ENCODE measurements at regions not wholly inside any gene's neighbourhood (a gene's known extent, or its start where the extent isn't known, plus 50 kb on each side); places are given as distances from the start of the nearest gene placed in this dataset.

GRCh38 chr17:34527908-34528470 lies 51.4 kb upstream of the TMEM132E start:
- no peak for DNase-seq

- no peak for DNase-seq
Observed at GRCh38 chr17:34527136-34527907, 52.1 kb upstream of the TMEM132E start.

- DNase-seq: no peak
Observed at GRCh38 chr17:34525651-34526050, 53.7 kb upstream of the TMEM132E start.

GRCh38 chr17:34521955-34522354 lies 57.4 kb upstream of the TMEM132E start:
- DNase-seq: no peak

GRCh38 chr17:34519282-34519681 lies 60.1 kb upstream of the TMEM132E start:
- no peak for DNase-seq

GRCh38 chr17:34517406-34517805 lies 62.0 kb upstream of the TMEM132E start:
- no peak for DNase-seq

- DNase-seq: no peak
Observed at GRCh38 chr17:34511931-34512330, 67.5 kb upstream of the TMEM132E start.

- no peak for DNase-seq
Observed at GRCh38 chr17:34511265-34511664, 68.1 kb upstream of the TMEM132E start.

GRCh38 chr17:34504814-34505484 lies 74.4 kb upstream of the TMEM132E start:
- no peak for DNase-seq

- no peak for DNase-seq
Observed at GRCh38 chr17:34503528-34504195, 75.7 kb upstream of the TMEM132E start.

GRCh38 chr17:34502426-34502825 lies 77.0 kb upstream of the TMEM132E start:
- no peak for DNase-seq

GRCh38 chr17:34499576-34499975 lies 79.8 kb upstream of the TMEM132E start:
- no peak for DNase-seq

GRCh38 chr17:34493917-34494316 lies 85.5 kb upstream of the TMEM132E start:
- no peak for DNase-seq

- DNase-seq: no peak
Observed at GRCh38 chr17:34487626-34488025, 91.8 kb upstream of the TMEM132E start.

GRCh38 chr17:34486761-34487160 lies 92.6 kb upstream of the TMEM132E start:
- DNase-seq: no peak

- DNase-seq: no peak
Observed at GRCh38 chr17:34485999-34486398, 93.4 kb upstream of the TMEM132E start.

GRCh38 chr17:34484193-34484733 lies 95.1 kb upstream of the TMEM132E start:
- no peak for DNase-seq

GRCh38 chr17:34482730-34483129 lies 96.7 kb upstream of the TMEM132E start:
- DNase-seq: no peak

GRCh38 chr17:34481779-34482178 lies 97.6 kb upstream of the TMEM132E start:
- no peak for DNase-seq

- no peak for DNase-seq
Observed at GRCh38 chr17:34479371-34479770, 100.0 kb upstream of the TMEM132E start.

- DNase-seq: no peak
Observed at GRCh38 chr17:34478244-34478643, 101.1 kb upstream of the TMEM132E start.

GRCh38 chr17:34475296-34475695 lies 104.1 kb upstream of the TMEM132E start:
- DNase-seq: no peak

- no peak for DNase-seq
Observed at GRCh38 chr17:34474706-34475105, 104.7 kb upstream of the TMEM132E start.

Data from NCI-H2029 treated with DMSO at 0.1 percent for 48 hours (cell line).